ENCODE measurements at regions not wholly inside any gene's neighbourhood (a gene's known extent, or its start where the extent isn't known, plus 50 kb on each side); places are given as distances from the start of the nearest gene placed in this dataset.

- Histone ChIP-seq H3K4me3 (ENCODE audit: low read length) (no peak overlapping the region), H3K9ac (ENCODE audit: low read length) (no peak overlapping the region), H3K4me1 (ENCODE audit: control insufficient read depth, insufficient read depth, low read length) (peaks cover 14% of the 10 kb centered on the region), H3K9me3 (ENCODE audit: control insufficient read depth, low read length) (no peaks in the 10 kb centered on the region), H3K27me3 (replicated peaks; ENCODE audit: control insufficient read depth, insufficient read depth, low read length) (peaks cover 11% of the 10 kb centered on the region), H3K36me3 (ENCODE audit: control insufficient read depth, insufficient read depth, low read length, severe bottlenecking) (no peaks in the 10 kb centered on the region)
- no peak for DNase-seq (ENCODE audit: low read depth)
Observed at GRCh38 chr1:239810061-239810481, 281.6 kb upstream of the FMN2 start.

- H3K9ac ChIP-seq (ENCODE audit: low read length), result no peak overlapping the region
- H3K4me3 ChIP-seq (ENCODE audit: low read length), result no peak overlapping the region
- peaks cover 20% of the 10 kb centered on the region for H3K4me1 ChIP-seq (ENCODE audit: control insufficient read depth, insufficient read depth, low read length)
- H3K27me3 ChIP-seq (replicated peaks; ENCODE audit: control insufficient read depth, insufficient read depth, low read length), result peaks cover 11% of the 10 kb centered on the region
- no peaks in the 10 kb centered on the region for H3K36me3 ChIP-seq (ENCODE audit: control insufficient read depth, insufficient read depth, low read length, severe bottlenecking)
- H3K9me3 ChIP-seq (ENCODE audit: control insufficient read depth, low read length), result no peaks in the 10 kb centered on the region
- DNase-seq (ENCODE audit: low read depth), result no peak
Observed at GRCh38 chr1:239811211-239811885, 280.3 kb upstream of the FMN2 start.

- H3K9me3 ChIP-seq (ENCODE audit: control insufficient read depth, low read length), result no peaks in the 10 kb centered on the region
- peaks cover 25% of the 10 kb centered on the region for H3K4me1 ChIP-seq (ENCODE audit: control insufficient read depth, insufficient read depth, low read length)
- H3K9ac ChIP-seq (ENCODE audit: low read length), result no peak overlapping the region
- H3K4me3 ChIP-seq (ENCODE audit: low read length), result no peak overlapping the region
- H3K36me3 ChIP-seq (ENCODE audit: control insufficient read depth, insufficient read depth, low read length, severe bottlenecking), result no peaks in the 10 kb centered on the region
- no peak for DNase-seq (ENCODE audit: low read depth)
- peaks cover 11% of the 10 kb centered on the region for H3K27me3 ChIP-seq (replicated peaks; ENCODE audit: control insufficient read depth, insufficient read depth, low read length)
Observed at GRCh38 chr1:239812580-239812979, 279.1 kb upstream of the FMN2 start.

DNA sequence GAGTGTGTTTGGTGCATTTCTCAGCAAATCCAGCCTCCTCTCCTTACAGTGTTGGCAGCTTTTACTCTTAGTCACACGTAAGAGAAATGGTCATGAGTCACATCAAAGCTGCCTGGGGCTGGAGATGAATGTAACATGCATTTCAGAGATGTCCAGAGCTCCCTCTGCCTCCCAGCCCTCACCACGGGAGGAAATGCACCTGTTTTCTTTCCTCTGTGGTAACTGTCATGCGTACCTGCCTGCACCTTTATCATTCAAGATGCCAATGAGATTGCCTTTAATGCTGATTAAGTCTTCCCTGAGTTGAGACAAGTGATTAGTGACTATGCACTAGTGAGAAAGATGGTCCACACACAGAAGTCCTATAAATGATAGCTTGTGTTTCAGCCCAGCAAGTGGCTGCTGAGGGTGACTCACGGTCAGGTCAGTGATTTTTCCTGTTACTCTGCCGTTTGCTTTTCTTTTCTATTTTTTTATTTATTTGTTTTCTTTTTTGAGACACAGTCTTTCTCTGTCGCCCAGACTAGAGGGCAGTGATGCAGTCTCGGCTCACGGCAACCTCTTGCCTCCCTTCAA lies 277.3 kb upstream of the FMN2 start:
- H3K36me3 ChIP-seq (ENCODE audit: control insufficient read depth, insufficient read depth, low read length, severe bottlenecking), result no peaks in the 10 kb centered on the region
- peaks cover 6% of the 10 kb centered on the region for H3K27me3 ChIP-seq (replicated peaks; ENCODE audit: control insufficient read depth, insufficient read depth, low read length)
- H3K4me3 ChIP-seq (ENCODE audit: low read length), result no peak overlapping the region
- DNase-seq (ENCODE audit: low read depth), result peak; percentile 83
- peaks cover 25% of the 10 kb centered on the region for H3K4me1 ChIP-seq (ENCODE audit: control insufficient read depth, insufficient read depth, low read length)
- H3K9me3 ChIP-seq (ENCODE audit: control insufficient read depth, low read length), result no peaks in the 10 kb centered on the region
- no peak overlapping the region for H3K9ac ChIP-seq (ENCODE audit: low read length)

DNA sequence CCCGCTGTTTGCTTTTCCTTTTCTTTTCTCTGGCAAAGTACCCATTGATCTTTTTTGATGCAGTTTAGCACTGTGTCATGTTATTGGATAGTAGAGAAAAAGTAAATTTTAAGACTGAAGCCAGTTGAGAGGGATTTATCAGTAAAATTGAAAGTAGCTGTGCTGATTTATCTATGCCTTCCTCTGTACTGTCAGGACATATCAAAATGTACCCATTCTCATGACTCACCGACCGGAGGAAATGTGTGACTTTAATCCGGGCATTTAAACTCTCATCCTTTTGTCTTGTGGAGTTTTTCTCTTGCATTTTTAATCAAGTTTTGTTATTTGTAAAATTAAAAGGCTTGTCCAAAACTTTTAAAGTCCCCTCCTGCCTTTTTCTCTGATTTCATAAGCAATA lies 276.6 kb upstream of the FMN2 start:
- Histone ChIP-seq H3K4me3 (ENCODE audit: low read length) (no peak overlapping the region), H3K4me1 (ENCODE audit: control insufficient read depth, insufficient read depth, low read length) (peaks cover 20% of the 10 kb centered on the region), H3K27me3 (replicated peaks; ENCODE audit: control insufficient read depth, insufficient read depth, low read length) (peaks cover 6% of the 10 kb centered on the region), H3K9ac (ENCODE audit: low read length) (no peak overlapping the region), H3K36me3 (ENCODE audit: control insufficient read depth, insufficient read depth, low read length, severe bottlenecking) (no peaks in the 10 kb centered on the region), H3K9me3 (ENCODE audit: control insufficient read depth, low read length) (no peaks in the 10 kb centered on the region)
- DNase-seq (ENCODE audit: low read depth), result no peak

GRCh38 chr1:239816081-239816782 lies 275.5 kb upstream of the FMN2 start:
- Histone ChIP-seq H3K4me3 (ENCODE audit: low read length) (no peak overlapping the region), H3K36me3 (ENCODE audit: control insufficient read depth, insufficient read depth, low read length, severe bottlenecking) (no peaks in the 10 kb centered on the region), H3K9me3 (ENCODE audit: control insufficient read depth, low read length) (no peaks in the 10 kb centered on the region), H3K27me3 (replicated peaks; ENCODE audit: control insufficient read depth, insufficient read depth, low read length) (peaks cover 2% of the 10 kb centered on the region), H3K4me1 (ENCODE audit: control insufficient read depth, insufficient read depth, low read length) (peaks cover 17% of the 10 kb centered on the region), H3K9ac (ENCODE audit: low read length) (no peak overlapping the region)
- DNase-seq (ENCODE audit: low read depth), result peak; percentile 82

- no peaks in the 10 kb centered on the region for H3K36me3 ChIP-seq (ENCODE audit: control insufficient read depth, insufficient read depth, low read length, severe bottlenecking)
- H3K27me3 ChIP-seq (replicated peaks; ENCODE audit: control insufficient read depth, insufficient read depth, low read length), result peaks cover 3% of the 10 kb centered on the region
- no peak for DNase-seq (ENCODE audit: low read depth)
- no peak overlapping the region for H3K9ac ChIP-seq (ENCODE audit: low read length)
- peaks cover 17% of the 10 kb centered on the region for H3K4me1 ChIP-seq (ENCODE audit: control insufficient read depth, insufficient read depth, low read length)
- H3K9me3 ChIP-seq (ENCODE audit: control insufficient read depth, low read length), result no peaks in the 10 kb centered on the region
- H3K4me3 ChIP-seq (ENCODE audit: low read length), result no peak overlapping the region
Observed at GRCh38 chr1:239817276-239817675, 274.4 kb upstream of the FMN2 start.

DNA sequence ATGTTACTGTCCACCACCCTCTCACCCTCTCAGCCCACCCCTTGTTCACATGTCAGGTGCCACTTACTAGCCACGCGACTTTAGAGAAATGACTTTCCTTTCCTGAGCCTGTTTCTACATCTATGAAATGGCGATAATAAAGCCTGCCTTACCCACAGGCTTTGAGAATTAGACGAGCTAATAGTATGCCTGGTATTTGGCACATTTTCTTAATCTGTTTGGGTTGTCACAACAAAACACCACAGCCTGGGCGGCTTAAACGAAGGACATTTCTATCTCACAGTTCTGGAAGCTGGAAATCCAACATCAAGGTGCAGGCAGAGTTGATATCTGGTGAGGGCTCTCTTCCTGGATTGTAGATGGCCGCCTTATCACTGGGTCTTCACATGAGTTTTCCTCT lies 273.9 kb upstream of the FMN2 start:
- H3K4me3 ChIP-seq (ENCODE audit: low read length), result no peak overlapping the region
- H3K4me1 ChIP-seq (ENCODE audit: control insufficient read depth, insufficient read depth, low read length), result peaks cover 17% of the 10 kb centered on the region
- no peak for DNase-seq (ENCODE audit: low read depth)
- no peaks in the 10 kb centered on the region for H3K9me3 ChIP-seq (ENCODE audit: control insufficient read depth, low read length)
- no peak overlapping the region for H3K9ac ChIP-seq (ENCODE audit: low read length)
- H3K36me3 ChIP-seq (ENCODE audit: control insufficient read depth, insufficient read depth, low read length, severe bottlenecking), result no peaks in the 10 kb centered on the region
- H3K27me3 ChIP-seq (replicated peaks; ENCODE audit: control insufficient read depth, insufficient read depth, low read length), result peaks cover 3% of the 10 kb centered on the region

DNA sequence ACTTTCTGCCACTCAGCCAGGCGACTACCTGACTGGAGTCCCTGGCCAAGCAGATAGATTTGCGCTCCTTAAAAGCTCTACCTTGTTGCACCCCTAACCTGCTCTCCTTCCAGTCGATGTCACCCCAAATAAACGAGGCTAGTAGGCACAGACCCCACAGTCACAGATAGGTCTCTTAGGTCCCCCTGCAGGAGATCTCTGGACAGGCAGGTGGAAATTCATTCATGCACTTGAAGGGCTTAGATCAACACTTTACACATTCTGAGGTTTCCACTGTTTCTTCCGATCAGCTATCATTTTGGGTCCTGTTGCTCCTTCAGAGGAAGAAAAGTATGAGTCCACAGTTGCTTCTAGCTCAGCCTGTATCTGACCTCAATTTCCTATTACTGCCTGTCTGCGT lies 272.6 kb upstream of the FMN2 start:
- no peak overlapping the region for H3K9ac ChIP-seq (ENCODE audit: low read length)
- peaks cover 15% of the 10 kb centered on the region for H3K4me1 ChIP-seq (ENCODE audit: control insufficient read depth, insufficient read depth, low read length)
- DNase-seq (ENCODE audit: low read depth), result no peak
- H3K9me3 ChIP-seq (ENCODE audit: control insufficient read depth, low read length), result no peaks in the 10 kb centered on the region
- H3K4me3 ChIP-seq (ENCODE audit: low read length), result no peak overlapping the region
- H3K27me3 ChIP-seq (replicated peaks; ENCODE audit: control insufficient read depth, insufficient read depth, low read length), result peaks cover 3% of the 10 kb centered on the region
- H3K36me3 ChIP-seq (ENCODE audit: control insufficient read depth, insufficient read depth, low read length, severe bottlenecking), result no peaks in the 10 kb centered on the region

GRCh38 chr1:239819756-239820250 lies 271.9 kb upstream of the FMN2 start:
- Histone ChIP-seq H3K4me3 (ENCODE audit: low read length) (no peak overlapping the region), H3K4me1 (ENCODE audit: control insufficient read depth, insufficient read depth, low read length) (peaks cover 11% of the 10 kb centered on the region), H3K9me3 (ENCODE audit: control insufficient read depth, low read length) (no peaks in the 10 kb centered on the region), H3K36me3 (ENCODE audit: control insufficient read depth, insufficient read depth, low read length, severe bottlenecking) (no peaks in the 10 kb centered on the region), H3K9ac (ENCODE audit: low read length) (no peak overlapping the region), H3K27me3 (replicated peaks; ENCODE audit: control insufficient read depth, insufficient read depth, low read length) (peaks cover 5% of the 10 kb centered on the region)
- DNase-seq (ENCODE audit: low read depth), result no peak

DNA sequence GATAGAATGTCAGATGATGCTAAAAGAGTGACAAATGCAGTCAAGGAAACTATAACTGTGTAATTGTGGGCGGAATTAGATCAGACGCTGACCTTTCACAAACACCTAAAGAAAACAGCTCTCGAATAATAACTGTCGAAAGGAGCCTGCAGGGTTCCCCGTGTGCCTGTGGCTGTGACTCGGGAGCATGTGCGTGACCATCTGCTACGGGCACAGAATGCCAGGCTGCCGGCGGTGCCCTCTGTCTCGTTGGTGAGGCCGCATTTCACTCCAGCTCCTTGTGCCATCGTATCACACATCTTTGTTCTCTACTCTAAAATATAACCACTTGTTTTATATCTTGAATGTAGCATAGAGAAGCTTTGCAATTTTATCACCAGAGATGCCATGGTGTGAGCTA lies 267.8 kb upstream of the FMN2 start:
- Histone ChIP-seq H3K4me1 (ENCODE audit: control insufficient read depth, insufficient read depth, low read length) (no peaks in the 10 kb centered on the region), H3K4me3 (ENCODE audit: low read length) (no peak overlapping the region), H3K9me3 (ENCODE audit: control insufficient read depth, low read length) (no peaks in the 10 kb centered on the region), H3K36me3 (ENCODE audit: control insufficient read depth, insufficient read depth, low read length, severe bottlenecking) (no peaks in the 10 kb centered on the region), H3K27me3 (replicated peaks; ENCODE audit: control insufficient read depth, insufficient read depth, low read length) (peaks cover 6% of the 10 kb centered on the region), H3K9ac (ENCODE audit: low read length) (no peak overlapping the region)
- DNase-seq (ENCODE audit: low read depth), result no peak

Measured in adipocyte (in vitro differentiated cells).